ENCODE measurements at regions not wholly inside any gene's neighbourhood (a gene's known extent, or its start where the extent isn't known, plus 50 kb on each side); places are given as distances from the start of the nearest gene placed in this dataset.
"Not testable (repeated sequence)": the region's sequence is repeated elsewhere in the genome, so short reads cannot be mapped to it uniquely, and the experiment has no call there.

DNA sequence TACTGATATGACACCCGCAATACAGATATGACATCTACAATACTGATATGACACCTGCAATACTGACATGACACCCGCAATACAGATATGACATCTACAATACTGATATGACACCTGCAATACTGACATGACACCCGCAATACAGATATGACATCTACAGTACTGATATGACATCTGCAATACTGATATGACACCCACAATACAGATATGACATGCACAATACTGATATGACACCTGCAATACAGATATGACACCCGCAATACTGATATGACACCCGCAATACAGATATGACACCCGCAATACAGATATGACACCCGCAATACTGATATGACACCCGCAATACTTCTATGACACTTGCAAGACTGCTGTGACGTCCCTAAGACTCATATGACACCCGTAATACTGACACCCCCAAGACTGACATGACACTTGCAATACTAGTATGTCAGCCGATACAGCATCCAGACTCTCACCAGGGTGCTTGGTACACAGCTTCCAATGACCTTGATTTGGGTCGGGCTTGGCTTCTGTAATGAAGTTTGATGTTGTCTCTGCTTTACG lies 114.1 kb downstream of the MRPL57 start:
- H3K27me3 Mint-ChIP-seq; H3K27ac Mint-ChIP-seq; ATAC-seq (replicated peaks); H3K36me3 Mint-ChIP-seq; H3K4me3 Mint-ChIP-seq; H3K9me3 Mint-ChIP-seq; H3K4me1 Mint-ChIP-seq; DNase-seq: not testable (repeated sequence)

DNA sequence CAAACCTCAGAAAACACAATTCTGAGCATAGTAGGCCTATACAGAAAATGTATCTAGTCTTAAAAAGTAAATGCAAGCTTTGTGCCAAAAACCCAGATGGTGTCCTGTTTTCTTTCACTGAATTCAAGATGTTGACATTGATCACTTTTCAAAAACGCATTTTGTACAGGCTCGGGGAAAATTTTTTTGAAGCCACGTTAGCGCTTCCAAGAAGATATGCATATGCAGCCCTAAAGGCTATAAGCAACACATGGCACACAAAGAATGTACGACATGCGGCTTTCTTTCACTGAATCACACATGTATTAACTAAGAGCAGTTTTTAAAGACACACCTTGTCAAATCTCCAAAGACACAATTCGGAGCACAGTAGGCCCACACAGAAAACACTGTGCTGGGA lies 115.4 kb downstream of the MRPL57 start:
- DNase-seq: no peak
- Mint-ChIP-seq H3K27me3 (peaks cover 0 to 3% of the 10 kb centered on the region in 2 donors), H3K4me1 (peaks cover 0 to under 1% of the 10 kb centered on the region in 2 donors), H3K9me3 (no peaks in the 10 kb centered on the region), H3K36me3 (no peaks in the 10 kb centered on the region), H3K4me3 (no peak overlapping the region), H3K27ac (no peak overlapping the region)
- ATAC-seq (replicated peaks): no peak

DNA sequence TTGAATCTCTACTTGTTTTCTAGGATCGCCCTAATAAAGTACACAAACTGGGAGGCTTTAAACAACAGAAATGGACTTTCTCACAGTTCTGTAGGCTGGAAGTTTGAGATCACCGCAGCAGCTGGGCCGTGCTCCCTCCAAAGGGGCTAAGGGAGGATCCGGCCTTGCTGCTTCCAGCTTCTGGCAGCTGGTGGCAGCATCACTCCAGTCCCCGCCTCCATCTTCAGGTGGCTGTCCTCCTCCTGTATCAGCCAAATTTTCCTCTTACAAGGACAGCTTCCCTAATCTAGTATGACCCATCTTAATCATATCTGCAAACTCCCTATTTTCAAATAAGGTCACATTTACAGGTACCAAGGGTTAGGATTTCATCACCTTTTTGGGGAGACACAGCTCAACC lies 120.5 kb downstream of the MRPL57 start:
- H3K4me3 Mint-ChIP-seq, H3K36me3 Mint-ChIP-seq, H3K27me3 Mint-ChIP-seq, H3K9me3 Mint-ChIP-seq: not testable (repeated sequence)
- DNase-seq (peak; percentile 10), ATAC-seq (replicated peaks) (peak; percentile 28 to 38)
- H3K4me1 Mint-ChIP-seq: peaks cover 11 to 23% of the 10 kb centered on the region in 2 donors
- peak overlapping the region; percentile 85 for H3K27ac Mint-ChIP-seq

DNA sequence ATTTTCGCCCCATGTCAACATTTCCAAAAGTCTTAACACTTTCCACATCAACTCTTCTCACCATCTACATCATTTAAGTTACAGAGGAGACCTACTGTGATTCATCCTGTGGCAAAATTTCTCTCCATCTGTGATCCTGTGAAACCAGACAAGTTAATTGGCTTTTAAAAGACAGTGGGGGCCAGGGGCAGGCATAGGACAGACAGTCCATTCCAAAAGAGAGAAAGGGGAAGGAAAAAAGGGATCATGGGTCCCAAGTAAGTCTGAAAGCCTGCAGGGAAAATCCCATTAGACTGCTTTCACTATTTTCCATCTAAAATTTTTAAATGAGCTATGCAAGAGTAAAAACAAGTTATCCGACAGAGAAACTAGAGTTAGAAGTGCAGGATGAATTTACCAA lies 121.0 kb downstream of the MRPL57 start:
- H3K27me3 Mint-ChIP-seq: no peaks in the 10 kb centered on the region
- peak overlapping the region; percentile 90 to 92 for H3K4me3 Mint-ChIP-seq
- peak; percentile 0 to 6 for ATAC-seq (replicated peaks)

DNA sequence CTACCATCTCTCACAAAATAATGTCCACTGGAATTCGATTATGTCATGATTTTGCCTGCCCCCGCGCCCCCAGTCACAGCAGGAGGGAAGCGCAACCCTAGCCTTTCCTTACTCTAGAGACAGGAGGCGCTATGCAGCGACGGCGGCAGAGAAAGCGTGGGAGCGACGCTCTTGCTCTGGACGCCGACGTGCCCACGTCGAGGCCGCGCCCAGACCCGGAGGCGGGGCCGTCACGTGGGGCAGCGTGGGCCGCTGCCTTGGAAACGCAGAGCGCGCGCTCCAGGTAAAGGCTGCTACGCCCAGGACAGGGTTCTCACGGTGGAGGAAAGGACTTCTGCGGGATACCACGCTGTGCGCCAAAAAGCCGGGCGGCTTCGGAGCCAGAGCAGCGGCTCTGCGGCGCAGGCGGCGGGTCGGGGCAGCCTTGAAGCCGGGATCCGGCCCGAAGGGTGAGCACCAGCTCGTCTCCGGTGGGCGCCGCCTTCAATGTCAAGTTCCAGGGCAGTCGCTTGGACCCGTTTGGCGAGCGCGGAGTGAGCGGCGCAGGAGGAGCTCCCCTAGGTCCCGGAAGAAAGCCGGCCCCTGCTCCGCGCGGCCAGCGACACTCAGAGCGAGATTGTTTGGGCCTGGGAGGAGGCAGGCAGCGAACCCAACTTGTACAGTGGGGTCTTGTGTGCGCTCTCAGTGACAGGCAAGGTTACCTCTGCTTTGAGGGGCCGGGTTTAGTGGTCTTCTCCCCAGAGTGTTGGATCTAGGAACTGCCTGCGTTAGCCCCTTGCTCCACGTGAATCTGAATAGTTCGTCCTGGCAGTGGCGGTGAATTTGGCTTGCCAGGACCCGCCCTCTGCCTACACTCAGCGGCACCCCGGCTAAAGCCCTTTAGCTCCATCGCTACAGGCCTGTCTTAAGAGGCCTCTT lies 121.7 kb downstream of the MRPL57 start:
- peak overlapping the region; percentile 85 for H3K27ac Mint-ChIP-seq
- H3K9me3 Mint-ChIP-seq: no peaks in the 10 kb centered on the region
- peak; percentile 95 to 96 for ATAC-seq (replicated peaks)
- H3K36me3 Mint-ChIP-seq: peaks cover 3% of the 10 kb centered on the region in 2 donors
- H3K4me1 Mint-ChIP-seq: peaks cover 13 to 23% of the 10 kb centered on the region in 2 donors
- peak overlapping the region; percentile 90 to 92 for H3K4me3 Mint-ChIP-seq
- DNase-seq: peak; percentile 81
- H3K27me3 Mint-ChIP-seq: no peaks in the 10 kb centered on the region

More for the DNA sequence above, 121.0 kb downstream of the MRPL57 start:
- no peak for DNase-seq
- peaks cover 11 to 23% of the 10 kb centered on the region in 2 donors for H3K4me1 Mint-ChIP-seq
- peak overlapping the region; percentile 85 for H3K27ac Mint-ChIP-seq
- no peaks in the 10 kb centered on the region for H3K9me3 Mint-ChIP-seq
- no peaks in the 10 kb centered on the region for H3K36me3 Mint-ChIP-seq

DNA sequence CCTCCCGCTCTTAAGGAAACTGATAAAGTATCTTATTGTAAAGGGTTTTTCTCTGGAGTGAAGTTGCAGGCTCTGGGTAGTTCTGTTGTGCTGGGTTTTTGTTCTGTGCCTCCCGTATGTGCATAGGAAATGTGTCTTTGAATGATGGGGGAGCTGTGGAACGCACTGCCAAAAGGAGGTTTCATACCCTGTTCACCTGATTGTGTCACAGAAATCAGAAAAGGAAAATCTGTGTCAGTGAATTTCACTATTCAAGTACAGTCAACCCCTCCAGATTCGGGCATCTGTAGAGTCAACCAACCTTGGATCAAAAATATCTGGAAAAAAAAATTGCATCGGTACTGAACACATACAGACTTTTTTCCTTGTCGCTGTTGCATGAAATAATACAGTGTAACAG lies 127.8 kb downstream of the MRPL57 start:
- no peaks in the 10 kb centered on the region for H3K27me3 Mint-ChIP-seq
- H3K4me3 Mint-ChIP-seq: no peak overlapping the region
- DNase-seq (no peak), ATAC-seq (replicated peaks) (no peak)
- peaks cover 13 to 21% of the 10 kb centered on the region in 2 donors for H3K36me3 Mint-ChIP-seq
- peaks cover 2% of the 10 kb centered on the region in 2 donors for H3K4me1 Mint-ChIP-seq
- H3K27ac Mint-ChIP-seq: no peak overlapping the region
- no peaks in the 10 kb centered on the region for H3K9me3 Mint-ChIP-seq

DNA sequence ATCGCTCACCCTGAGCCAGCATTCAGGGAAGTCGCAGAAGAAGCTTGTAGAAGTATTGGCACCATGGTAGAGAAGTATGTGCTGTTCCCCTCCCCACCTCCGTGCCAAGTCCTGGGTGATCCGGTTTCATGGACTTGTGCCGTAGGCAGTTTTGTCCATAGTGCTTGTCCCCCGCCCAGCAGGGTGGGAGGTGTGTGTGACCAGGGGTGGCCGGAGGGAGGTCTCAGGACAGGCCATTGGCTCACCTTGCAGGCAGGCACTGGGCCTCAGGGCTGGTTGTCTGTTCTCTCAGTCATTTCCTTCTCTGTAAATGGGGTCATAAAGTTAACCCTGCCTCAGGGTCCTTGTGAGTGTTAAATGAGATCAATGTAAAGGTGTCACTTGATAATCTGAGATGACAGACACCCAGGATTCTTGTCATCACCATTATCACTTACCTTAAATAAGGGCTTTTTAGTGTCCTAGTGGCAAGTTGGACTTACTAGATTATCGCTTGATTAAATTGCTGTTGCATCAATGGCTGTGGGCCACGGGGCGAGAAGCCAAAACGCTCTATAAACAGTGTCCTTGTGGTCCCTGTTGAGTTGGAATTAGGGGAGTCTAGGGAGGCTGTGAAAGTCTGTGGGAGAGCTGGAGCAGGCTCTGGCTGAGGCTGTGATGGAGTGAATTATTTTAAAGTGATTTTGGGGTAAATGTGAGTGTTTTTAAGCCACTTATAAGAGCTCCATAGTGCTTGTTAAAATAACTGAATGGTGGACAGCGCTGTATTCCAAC lies 130.0 kb downstream of the MRPL57 start:
- not testable (repeated sequence) for H3K4me3 Mint-ChIP-seq; H3K4me1 Mint-ChIP-seq; H3K9me3 Mint-ChIP-seq; H3K27me3 Mint-ChIP-seq; H3K27ac Mint-ChIP-seq; DNase-seq; ATAC-seq (replicated peaks)
- peaks cover 16 to 21% of the 10 kb centered on the region in 2 donors for H3K36me3 Mint-ChIP-seq

DNA sequence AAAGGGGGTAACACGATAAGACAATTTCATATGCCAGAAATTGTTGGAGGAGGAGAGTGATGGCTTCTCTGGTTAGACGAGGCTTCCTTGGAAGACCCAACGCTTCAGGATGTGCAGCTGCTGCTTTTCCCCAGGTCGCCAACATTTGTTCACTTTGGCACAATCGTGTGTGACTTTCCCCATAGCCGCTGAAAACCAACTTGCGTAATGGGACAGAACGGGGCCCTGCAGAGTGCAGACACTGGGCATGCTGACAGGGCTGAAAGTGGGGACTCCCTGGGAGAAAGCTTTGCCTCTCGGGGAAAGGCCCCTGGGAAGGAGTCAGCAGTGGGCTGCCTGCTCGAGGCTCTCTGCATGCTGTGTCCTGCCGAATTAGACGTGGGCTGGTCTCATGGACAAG lies 130.7 kb downstream of the MRPL57 start:
- H3K27me3 Mint-ChIP-seq; H3K4me3 Mint-ChIP-seq; ATAC-seq (replicated peaks); H3K4me1 Mint-ChIP-seq; H3K27ac Mint-ChIP-seq; H3K9me3 Mint-ChIP-seq; DNase-seq: not testable (repeated sequence)
- H3K36me3 Mint-ChIP-seq: peaks cover 16 to 28% of the 10 kb centered on the region in 2 donors

DNA sequence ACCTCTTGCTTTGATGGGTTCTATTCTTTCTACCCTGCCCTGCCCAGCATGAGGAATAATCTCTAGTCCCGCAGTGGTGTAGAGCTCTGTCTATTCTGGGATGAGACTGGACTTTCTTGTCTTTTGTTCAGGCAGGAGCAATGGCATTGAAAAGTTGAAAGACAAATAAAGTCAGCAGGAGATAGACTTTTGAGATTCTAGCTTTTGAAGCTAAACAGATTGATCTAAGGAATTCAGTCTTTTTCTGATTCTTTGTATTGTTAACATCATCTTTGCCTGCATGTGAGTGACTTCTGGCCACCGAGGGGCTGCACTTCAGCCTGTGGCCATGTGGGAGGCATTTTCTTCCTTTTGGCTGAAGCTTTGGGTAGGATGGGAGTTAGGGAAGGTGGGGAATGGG lies 132.4 kb downstream of the MRPL57 start:
- Mint-ChIP-seq H3K27me3 (no peaks in the 10 kb centered on the region), H3K36me3 (peaks cover 12 to 22% of the 10 kb centered on the region in 2 donors), H3K4me1 (peaks cover 0 to 5% of the 10 kb centered on the region in 2 donors), H3K27ac (no peak overlapping the region), H3K4me3 (no peak overlapping the region), H3K9me3 (no peaks in the 10 kb centered on the region)
- ATAC-seq (replicated peaks) (no peak), DNase-seq (no peak)

DNA sequence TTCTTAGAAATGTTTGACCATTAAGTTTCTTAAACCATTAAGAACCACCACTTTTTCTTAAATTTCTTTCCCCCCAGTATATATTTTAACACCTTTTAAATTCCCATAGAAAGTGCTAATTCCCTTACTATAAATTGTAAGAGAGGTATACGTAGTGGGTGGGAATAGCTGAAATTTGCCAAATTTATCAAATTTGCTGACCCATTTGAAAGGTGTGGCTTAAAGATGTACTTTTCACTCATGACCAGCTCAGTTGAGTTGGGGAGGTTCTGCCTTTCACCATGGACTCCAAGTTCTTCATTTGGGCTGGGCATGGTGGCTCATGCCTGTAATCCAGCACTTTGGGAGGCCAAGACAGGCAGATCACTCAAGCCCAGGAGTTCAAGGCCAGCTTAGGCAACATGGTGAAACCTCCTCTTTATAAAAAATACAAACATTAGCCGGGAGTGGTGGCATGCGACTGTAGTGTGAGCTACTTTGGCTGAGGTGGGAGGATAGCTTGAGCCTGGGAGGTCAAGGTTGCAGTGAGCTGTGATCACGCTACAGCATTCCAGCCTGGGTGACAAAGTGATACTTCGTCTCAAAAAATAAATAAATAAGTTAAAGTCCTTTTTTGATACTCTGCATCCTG lies 133.2 kb downstream of the MRPL57 start:
- Mint-ChIP-seq H3K27me3 (no peaks in the 10 kb centered on the region), H3K4me1 (peaks cover 0 to 5% of the 10 kb centered on the region in 2 donors), H3K4me3 (no peak overlapping the region), H3K9me3 (no peaks in the 10 kb centered on the region), H3K36me3 (peaks cover 9 to 15% of the 10 kb centered on the region in 2 donors), H3K27ac (no peak overlapping the region)
- DNase-seq: no peak
- ATAC-seq (replicated peaks): no peak

DNA sequence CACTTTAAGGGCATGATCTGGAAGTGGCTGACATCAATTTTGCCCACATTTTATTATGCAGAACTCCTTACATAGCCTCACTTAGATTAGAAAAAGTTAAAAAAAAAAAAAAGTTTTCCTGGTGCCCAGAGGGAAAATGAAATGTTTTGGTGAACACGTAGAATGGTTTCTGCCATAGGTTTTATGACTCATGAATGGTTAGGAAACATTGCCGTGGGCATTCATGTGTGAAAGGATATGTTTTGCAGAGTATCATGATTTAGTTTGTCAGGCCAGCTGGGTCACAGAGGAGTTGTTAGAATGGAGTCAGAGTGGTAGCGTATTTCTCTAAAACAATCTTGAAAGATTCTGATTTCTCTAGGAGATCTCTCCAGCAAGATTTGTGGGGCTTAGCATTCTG lies 133.8 kb downstream of the MRPL57 start:
- H3K36me3 Mint-ChIP-seq: peaks cover 9 to 15% of the 10 kb centered on the region in 2 donors
- no peaks in the 10 kb centered on the region for H3K9me3 Mint-ChIP-seq
- ATAC-seq (replicated peaks) (no peak), DNase-seq (no peak)
- no peak overlapping the region for H3K4me3 Mint-ChIP-seq
- peaks cover 0 to 5% of the 10 kb centered on the region in 2 donors for H3K4me1 Mint-ChIP-seq
- H3K27me3 Mint-ChIP-seq: no peaks in the 10 kb centered on the region
- H3K27ac Mint-ChIP-seq: no peak overlapping the region

DNA sequence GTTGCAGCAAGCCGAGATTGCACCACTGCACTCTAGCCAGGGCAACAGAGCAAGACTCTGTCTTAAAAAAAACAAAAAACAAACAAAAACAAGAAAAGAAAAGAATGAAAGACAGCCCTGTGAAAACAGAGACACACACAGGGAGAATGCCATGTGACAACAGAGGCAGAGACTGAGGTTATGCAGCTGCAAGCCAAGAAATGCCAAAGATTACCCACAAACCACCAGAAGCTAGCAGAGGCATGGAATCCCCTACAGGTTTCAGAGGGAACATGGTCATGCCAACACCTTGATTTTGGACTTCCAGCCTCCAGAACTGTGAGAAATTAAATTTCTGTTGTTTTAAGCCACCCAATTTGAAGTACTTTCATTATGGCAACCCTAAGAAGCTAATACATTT lies 138.5 kb downstream of the MRPL57 start:
- not testable (repeated sequence) for ATAC-seq (replicated peaks); DNase-seq; H3K9me3 Mint-ChIP-seq; H3K27ac Mint-ChIP-seq; H3K4me3 Mint-ChIP-seq; H3K27me3 Mint-ChIP-seq; H3K4me1 Mint-ChIP-seq
- H3K36me3 Mint-ChIP-seq: peaks cover 10 to 15% of the 10 kb centered on the region in 2 donors

DNA sequence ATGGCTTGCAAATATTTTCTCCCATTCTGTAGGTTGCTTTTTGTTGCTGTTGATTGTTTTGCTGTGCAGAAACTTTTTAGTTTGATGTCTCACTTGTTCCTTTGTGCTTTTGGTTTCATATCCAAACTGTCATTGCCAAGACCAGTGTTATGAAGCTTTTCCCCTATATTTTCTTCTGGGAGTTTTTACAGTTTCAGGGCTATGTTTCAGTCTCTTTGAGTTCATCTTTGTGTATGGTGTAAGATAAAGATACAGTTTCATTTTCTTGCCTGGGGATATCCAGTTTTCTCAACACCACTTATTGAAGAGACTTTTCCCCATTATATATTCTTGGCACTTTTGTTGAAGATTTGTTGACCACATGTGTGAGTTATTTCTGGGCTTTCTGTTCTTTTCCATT lies 139.9 kb downstream of the MRPL57 start:
- Mint-ChIP-seq H3K27me3 (no peaks in the 10 kb centered on the region), H3K27ac (no peak overlapping the region), H3K36me3 (peaks cover 7 to 15% of the 10 kb centered on the region in 2 donors), H3K9me3 (no peaks in the 10 kb centered on the region), H3K4me1 (no peaks in the 10 kb centered on the region), H3K4me3 (no peak overlapping the region)
- DNase-seq (no peak), ATAC-seq (replicated peaks) (no peak)

DNA sequence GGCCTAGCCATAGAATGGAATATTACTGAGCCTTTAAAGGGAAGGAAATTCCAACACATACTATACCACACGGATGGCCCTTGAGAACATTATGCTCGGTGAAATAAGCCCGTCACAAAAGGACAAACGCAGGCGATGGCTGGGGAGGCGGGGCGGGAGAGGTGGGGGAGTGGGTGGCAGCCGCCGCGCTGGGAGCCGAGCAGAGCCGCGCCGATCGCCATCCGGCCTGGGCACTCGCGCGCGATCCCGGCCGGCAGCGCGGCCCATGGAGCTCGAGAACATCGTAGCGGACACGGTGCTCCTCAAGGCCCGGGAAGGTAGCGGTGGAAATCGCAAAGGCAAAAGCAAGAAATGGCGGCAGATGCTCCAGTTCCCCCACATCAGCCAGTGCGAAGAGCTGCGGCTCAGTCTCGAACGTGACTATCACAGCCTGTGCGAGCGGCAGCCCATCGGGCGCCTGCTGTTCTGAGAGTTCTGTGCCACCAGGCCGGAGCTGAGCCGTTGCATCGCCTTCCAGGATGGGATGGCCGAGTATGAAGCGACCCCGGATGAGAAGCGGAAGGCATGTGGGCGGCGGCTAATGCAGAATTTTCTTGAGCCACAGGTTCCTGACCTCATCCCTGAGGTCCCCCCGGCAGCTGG lies 140.1 kb downstream of the ZDHHC20 start:
- Mint-ChIP-seq H3K9me3 (no peaks in the 10 kb centered on the region), H3K27ac (no peak overlapping the region), H3K4me3 (peak overlapping the region; percentile 53 to 66), H3K36me3 (peaks cover 5 to 8% of the 10 kb centered on the region in 2 donors), H3K4me1 (no peaks in the 10 kb centered on the region), H3K27me3 (no peaks in the 10 kb centered on the region)
- DNase-seq (no peak), ATAC-seq (replicated peaks) (no peak)
